K562 (cell line): ENCODE measurements at regions not wholly inside any gene's neighbourhood (a gene's known extent, or its start where the extent isn't known, plus 50 kb on each side); places are given as distances from the start of the nearest gene placed in this dataset.

Experiments
- ATAC-seq: fragments of 200-7000 bp; cut with Tn5 transposase; 3 replicates; pipeline ENCODE4 v1.9.1; 2020; ENCODE audit warnings: moderate library complexity
- BruUV-seq: library from RNA; stranded (reverse); fragments of 400-500 nt; replicated peaks from 2 replicates; lab custom pipeline; 2021; lab: Mats Ljungman, UMichigan
- CTCF ChIA-PET: fragments of 300-600 bp; formaldehyde crosslinking; extraction: SDS; loops from one replicate; lab custom pipeline; 2021; ENCODE audit warnings: low intra/inter-chr PET ratio; lab: Yijun Ruan, JAX
- POLR2A ChIA-PET: fragments of 300-600, 350-650 bp; sonication (Branson Sonifier 250); formaldehyde crosslinking; extraction: SDS; loops from one replicate; lab custom pipeline; 2021; ENCODE audit warnings: antibody characterized with exemption, inconsistent platforms; lab: Yijun Ruan, JAX
- DNase-seq, 4 experiments: peaks; one replicate each; pipeline versions ENCODE4 v3.0.0 to v3.0.0-alpha.2; 2011 to 2018; ENCODE audit warnings: low spot score in 3 of 4, mixed read lengths in 3 of 4; ENCODE audit errors: extremely low read depth in 1 of 4
- FAIRE-seq: peaks from 2 replicates; lab custom pipeline; 2011; peaks lifted over from hg19 to GRCh38; lab: Jason Lieb, UNC
- H2AFZ ChIP-seq: 2 replicates; pipeline ENCODE4 v1.6.0; 2011; ENCODE audit warnings: low read depth, low read length, control low read depth, inconsistent platforms
- H3K27ac ChIP-seq: fragments of 200-600 bp; 3 replicates; pipeline ENCODE4 v1.8.0; 2011; ENCODE audit warnings: low read depth, mild to moderate bottlenecking, control low read depth, inconsistent platforms, low read length, moderate library complexity, mixed read lengths; ENCODE audit errors: extremely low read depth
- H3K27me3 ChIP-seq, 2 experiments: fragments of 300-600 bp in 1 of 2; 2 replicates in 1 of 2; 3 replicates in 1 of 2; pipeline versions ENCODE4 v1.6.0 to v1.8.0; 2011; ENCODE audit warnings: inconsistent platforms in 2 of 2, low read length in 2 of 2, mild to moderate bottlenecking in 1 of 2, mixed read lengths in 1 of 2, moderate library complexity in 1 of 2; ENCODE audit not compliant: control insufficient read depth in 2 of 2, insufficient read depth in 2 of 2
- H3K36me3 ChIP-seq: fragments of 300-600 bp; 3 replicates; pipeline ENCODE4 v1.8.0; 2011; ENCODE audit warnings: mild to moderate bottlenecking, low read length, inconsistent platforms; ENCODE audit not compliant: control insufficient read depth, insufficient read depth
- H3K4me1 ChIP-seq, 2 experiments: fragments of 200-600 bp in 1 of 2; replicated peaks in 1 of 2; 2 replicates in 1 of 2; 3 replicates in 1 of 2; pipeline versions ENCODE4 v1.5.1 to v1.8.0; 2011; ENCODE audit warnings: inconsistent platforms in 2 of 2, low read length in 2 of 2, mild to moderate bottlenecking in 1 of 2, mixed read lengths in 1 of 2, moderate library complexity in 1 of 2; ENCODE audit not compliant: control insufficient read depth in 2 of 2, insufficient read depth in 2 of 2
- H3K4me2 ChIP-seq: 2 replicates; pipeline ENCODE4 v1.6.1; 2011; ENCODE audit warnings: low read length, control low read depth, inconsistent platforms, mixed read lengths; ENCODE audit not compliant: insufficient read depth
- H3K4me3 ChIP-seq: fragments of 200-600 bp; sonication (generic), shearing (Covaris generic); 2 replicates; pipeline ENCODE4 v1.5.1; 2016; ENCODE audit warnings: control low read depth, inconsistent platforms
- H3K79me2 ChIP-seq: fragments of 200-600 bp; 3 replicates; pipeline ENCODE4 v1.8.0; 2011; ENCODE audit warnings: low read length, inconsistent platforms; ENCODE audit not compliant: control insufficient read depth, insufficient read depth
- H3K9ac ChIP-seq, 2 experiments: 2 replicates each; pipeline versions ENCODE4 v1.6.0 to v1.6.1; 2011; ENCODE audit warnings: low read depth in 2 of 2, low read length in 2 of 2, control low read depth in 1 of 2, inconsistent platforms in 1 of 2, mild to moderate bottlenecking in 1 of 2, mixed read lengths in 1 of 2; ENCODE audit not compliant: insufficient read depth in 1 of 2
- H3K9me1 ChIP-seq: one replicate; pipeline ENCODE4 v1.6.0; 2011; ENCODE audit warnings: inconsistent platforms, mild to moderate bottlenecking, low read length, moderate library complexity; ENCODE audit not compliant: control insufficient read depth, insufficient read depth
- H3K9me3 ChIP-seq: replicated peaks from 2 replicates; pipeline ENCODE4 v1.5.1; 2011; ENCODE audit warnings: low read depth, low read length, inconsistent platforms; ENCODE audit not compliant: control insufficient read depth, insufficient read depth
- H4K20me1 ChIP-seq: replicated peaks from 2 replicates; pipeline ENCODE4 v1.6.1; 2011; ENCODE audit warnings: low read length, inconsistent platforms, mixed read lengths; ENCODE audit not compliant: control insufficient read depth, insufficient read depth
- EHMT2 ChIP-seq: fragments of 450-650 bp; IDR thresholded peaks from 2 replicates; pipeline ENCODE4 v1.6.1; 2018; ENCODE audit warnings: antibody characterized with exemption
- GATAD2B ChIP-seq: fragments of 450-650 bp; IDR thresholded peaks from 2 replicates; pipeline ENCODE4 v1.6.1; 2017; ENCODE audit warnings: mild to moderate bottlenecking, borderline replicate concordance
- KDM4B ChIP-seq, 2 experiments: fragments of 450-650 bp in 1 of 2; sonication (generic) in 1 of 2; IDR thresholded peaks; 2 replicates each; pipeline ENCODE4 v1.6.1; 2016 to 2017; ENCODE audit warnings: borderline replicate concordance in 2 of 2, antibody characterized with exemption in 1 of 2, low read depth in 1 of 2, mild to moderate bottlenecking in 1 of 2
- MLLT1 ChIP-seq, 2 experiments: fragments of 450-650 bp; IDR thresholded peaks; 2 replicates each; pipeline ENCODE4 v1.6.1; 2016
- NCOA6 ChIP-seq: fragments of 450-650 bp; IDR thresholded peaks from 2 replicates; pipeline ENCODE4 v1.6.1; 2017; ENCODE audit warnings: mild to moderate bottlenecking
- NUFIP1 ChIP-seq: fragments of 450-650 bp; IDR thresholded peaks from 2 replicates; pipeline ENCODE4 v1.6.1; 2018; ENCODE audit not compliant: partially characterized antibody
- POLR2G ChIP-seq: fragments of 200-400 bp; formaldehyde crosslinking; IDR thresholded peaks from 2 replicates; pipeline ENCODE4 v1.6.1; 2017; ENCODE audit warnings: low read depth, mild to moderate bottlenecking, antibody characterized with exemption, low read length, moderate library complexity
- POLR3A ChIP-seq: IDR thresholded peaks from 2 replicates; pipeline ENCODE4 v1.6.1; 2011; ENCODE audit warnings: borderline replicate concordance, mild to moderate bottlenecking, moderate library complexity; ENCODE audit not compliant: insufficient read length, insufficient read depth; ENCODE audit errors: extremely low read depth
- SMAD3 ChIP-seq: fragments of 450-650 bp; formaldehyde crosslinking; conservative IDR thresholded peaks from 2 replicates; pipeline ENCODE4 v1.4.0; 2020; ENCODE audit warnings: mild to moderate bottlenecking
- SMARCE1 ChIP-seq: fragments of 450-650 bp; IDR thresholded peaks from 2 replicates; pipeline ENCODE4 v1.7.1; 2016; ENCODE audit warnings: mild to moderate bottlenecking
- TEAD2 ChIP-seq: fragments of 450-650 bp; IDR thresholded peaks from 2 replicates; pipeline ENCODE4 v1.6.1; 2016; ENCODE audit warnings: missing genetic modification characterization, control low read depth, missing compliant biosample characterization
- ZNF124 ChIP-seq: sonication (generic); formaldehyde crosslinking; IDR thresholded peaks from 2 replicates; pipeline ENCODE4 v1.8.1; 2022; ENCODE audit warnings: missing genetic modification reagents
- WGBS: fragments of 100-300 bp; shearing (Covaris generic); methylation state at CpG from one replicate; pipeline ENCODE4 v1.1.6; 2016; ENCODE audit warnings: low coverage, mixed read lengths; ENCODE audit not compliant: insufficient coverage; ENCODE audit errors: missing lambda C conversion rate; 5-methylcytosine and 5-hydroxymethylcytosine counted together
- in situ Hi-C: fragments of 300-500 bp; cut with MboI; formaldehyde crosslinking; loops from 4 replicates; pipeline ENCODE4 v1.15.0; 2018; ENCODE audit warnings: inconsistent platforms, mixed read lengths
- intact Hi-C: fragments of 100-400 bp; cut with micrococcal nuclease; formaldehyde crosslinking; loops from 2 replicates; pipeline ENCODE4 v1.14.2; 2022

- TF ChIP-seq POLR3A (no peak), TEAD2 (tag) (no peak), NUFIP1 (no peak), MLLT1 (IDR thresholded peaks at IDR 0.05) (no peak), GATAD2B (no peak), SMAD3 (CRISPR knock-in tag) (no peak), POLR2G (no peak), ZNF124 (CRISPR knock-in tag) (no peak), NCOA6 (no peak), KDM4B (IDR thresholded peaks at IDR 0.05; ENCODE audit: borderline replicate concordance in 2 of 2, low read depth in 1 of 2) (no peak)
Observed at GRCh38 chr4:22595684-22596083, 79.8 kb upstream of the ADGRA3 start (continued).

- Histone ChIP-seq H3K79me2 (no peaks in the 10 kb centered on the region), H3K4me1 (no peaks in the 10 kb centered on the region), H3K4me3 (no peak overlapping the region), H3K4me2 (no peak overlapping the region), H3K9me3 (no peaks in the 10 kb centered on the region), H3K27me3 (no peaks in the 10 kb centered on the region), H2AFZ (no peak overlapping the region), H3K36me3 (no peaks in the 10 kb centered on the region), H3K9ac (no peak overlapping the region), H3K9me1 (no peaks in the 10 kb centered on the region), H3K27ac (no peak overlapping the region), H4K20me1 (no peaks in the 10 kb centered on the region)
- intact Hi-C loops (no loop called here), in situ Hi-C loops (no loop called here)
- no peak for DNase-seq
- WGBS = 0% methylated on average over 2 of the region's 2 CpGs
- no peak for TF ChIP-seq EHMT2
- no peak for TF ChIP-seq SMARCE1
- CTCF ChIA-PET = no interaction called here
- POLR2A ChIA-PET = no interaction called here
- no TSS peak for BruUV-seq
- ATAC-seq = no peak
- no peak for FAIRE-seq
Observed at GRCh38 chr4:22596409-22596808, 80.5 kb upstream of the ADGRA3 start.
